ENCODE measurements at regions not wholly inside any gene's neighbourhood (a gene's known extent, or its start where the extent isn't known, plus 50 kb on each side); places are given as distances from the start of the nearest gene placed in this dataset.

DNA sequence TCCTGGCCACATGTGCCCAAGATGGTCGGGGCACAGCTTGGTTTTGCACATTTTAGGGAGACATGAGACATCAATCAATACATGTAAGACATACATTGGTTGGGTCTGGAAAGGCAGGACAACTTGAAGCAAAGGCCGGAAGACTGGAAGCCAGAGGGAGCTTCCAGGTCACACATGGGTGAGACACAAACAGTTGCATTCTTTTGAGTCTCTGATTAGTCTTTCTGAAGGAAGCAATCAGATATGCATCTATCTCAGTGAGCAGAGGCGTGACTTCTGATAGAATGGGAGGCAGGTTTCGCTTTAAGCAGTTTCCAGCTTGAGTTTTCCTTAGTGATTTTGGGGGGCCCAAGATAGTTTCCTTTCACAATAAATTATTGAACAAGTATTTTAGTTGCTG lies 172.5 kb downstream of the RASEF start:
- TF ChIP-seq, protein P1, sequence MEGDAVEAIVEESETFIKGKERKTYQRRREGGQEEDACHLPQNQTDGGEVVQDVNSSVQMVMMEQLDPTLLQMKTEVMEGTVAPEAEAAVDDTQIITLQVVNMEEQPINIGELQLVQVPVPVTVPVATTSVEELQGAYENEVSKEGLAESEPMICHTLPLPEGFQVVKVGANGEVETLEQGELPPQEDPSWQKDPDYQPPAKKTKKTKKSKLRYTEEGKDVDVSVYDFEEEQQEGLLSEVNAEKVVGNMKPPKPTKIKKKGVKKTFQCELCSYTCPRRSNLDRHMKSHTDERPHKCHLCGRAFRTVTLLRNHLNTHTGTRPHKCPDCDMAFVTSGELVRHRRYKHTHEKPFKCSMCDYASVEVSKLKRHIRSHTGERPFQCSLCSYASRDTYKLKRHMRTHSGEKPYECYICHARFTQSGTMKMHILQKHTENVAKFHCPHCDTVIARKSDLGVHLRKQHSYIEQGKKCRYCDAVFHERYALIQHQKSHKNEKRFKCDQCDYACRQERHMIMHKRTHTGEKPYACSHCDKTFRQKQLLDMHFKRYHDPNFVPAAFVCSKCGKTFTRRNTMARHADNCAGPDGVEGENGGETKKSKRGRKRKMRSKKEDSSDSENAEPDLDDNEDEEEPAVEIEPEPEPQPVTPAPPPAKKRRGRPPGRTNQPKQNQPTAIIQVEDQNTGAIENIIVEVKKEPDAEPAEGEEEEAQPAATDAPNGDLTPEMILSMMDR (IDR thresholded peaks at IDR 0.05; ENCODE audit: poor library complexity, severe bottlenecking), result no peak
- TF ChIP-seq EP300 (conservative IDR thresholded peaks at IDR 0.05; ENCODE audit: poor library complexity, severe bottlenecking) (no peak), POLR2AphosphoS5 (IDR thresholded peaks at IDR 0.05) (no peak), MXI1 (conservative IDR thresholded peaks at IDR 0.05; ENCODE audit: poor library complexity, severe bottlenecking) (no peak), RAD21 (conservative IDR thresholded peaks at IDR 0.05) (no peak), SMC3 (conservative IDR thresholded peaks at IDR 0.05; ENCODE audit: poor library complexity) (no peak), EZH2 (IDR thresholded peaks at IDR 0.05; ENCODE audit: borderline replicate concordance, insufficient read depth, low read length, poor library complexity, severe bottlenecking) (no peak), TAF1 (IDR thresholded peaks at IDR 0.05; ENCODE audit: low read depth) (no peak)
- TF ChIP-seq, protein P2, sequence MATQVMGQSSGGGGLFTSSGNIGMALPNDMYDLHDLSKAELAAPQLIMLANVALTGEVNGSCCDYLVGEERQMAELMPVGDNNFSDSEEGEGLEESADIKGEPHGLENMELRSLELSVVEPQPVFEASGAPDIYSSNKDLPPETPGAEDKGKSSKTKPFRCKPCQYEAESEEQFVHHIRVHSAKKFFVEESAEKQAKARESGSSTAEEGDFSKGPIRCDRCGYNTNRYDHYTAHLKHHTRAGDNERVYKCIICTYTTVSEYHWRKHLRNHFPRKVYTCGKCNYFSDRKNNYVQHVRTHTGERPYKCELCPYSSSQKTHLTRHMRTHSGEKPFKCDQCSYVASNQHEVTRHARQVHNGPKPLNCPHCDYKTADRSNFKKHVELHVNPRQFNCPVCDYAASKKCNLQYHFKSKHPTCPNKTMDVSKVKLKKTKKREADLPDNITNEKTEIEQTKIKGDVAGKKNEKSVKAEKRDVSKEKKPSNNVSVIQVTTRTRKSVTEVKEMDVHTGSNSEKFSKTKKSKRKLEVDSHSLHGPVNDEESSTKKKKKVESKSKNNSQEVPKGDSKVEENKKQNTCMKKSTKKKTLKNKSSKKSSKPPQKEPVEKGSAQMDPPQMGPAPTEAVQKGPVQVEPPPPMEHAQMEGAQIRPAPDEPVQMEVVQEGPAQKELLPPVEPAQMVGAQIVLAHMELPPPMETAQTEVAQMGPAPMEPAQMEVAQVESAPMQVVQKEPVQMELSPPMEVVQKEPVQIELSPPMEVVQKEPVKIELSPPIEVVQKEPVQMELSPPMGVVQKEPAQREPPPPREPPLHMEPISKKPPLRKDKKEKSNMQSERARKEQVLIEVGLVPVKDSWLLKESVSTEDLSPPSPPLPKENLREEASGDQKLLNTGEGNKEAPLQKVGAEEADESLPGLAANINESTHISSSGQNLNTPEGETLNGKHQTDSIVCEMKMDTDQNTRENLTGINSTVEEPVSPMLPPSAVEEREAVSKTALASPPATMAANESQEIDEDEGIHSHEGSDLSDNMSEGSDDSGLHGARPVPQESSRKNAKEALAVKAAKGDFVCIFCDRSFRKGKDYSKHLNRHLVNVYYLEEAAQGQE (IDR thresholded peaks at IDR 0.05; ENCODE audit: borderline replicate concordance), result no peak
